ENCODE measurements at regions not wholly inside any gene's neighbourhood (a gene's known extent, or its start where the extent isn't known, plus 50 kb on each side); places are given as distances from the start of the nearest gene placed in this dataset.

GRCh38 chr2:157934684-157935377 is 58.7 kb upstream of the ACVR1 start:
- H3K9ac ChIP-seq (ENCODE audit: insufficient read depth in 1 of 2, low read length in 2 of 2) = no peak overlapping the region
- H3K27me3 ChIP-seq (ENCODE audit: control insufficient read depth in 3 of 3, insufficient read depth in 3 of 3, low read length in 2 of 3) = no peaks in the 10 kb centered on the region
- TF ChIP-seq CTCF (IDR thresholded peaks at IDR 0.05; ENCODE audit: control extremely low read depth, extremely low read depth) = no peak
- H3K4me1 ChIP-seq (ENCODE audit: control insufficient read depth in 5 of 5, insufficient read depth in 5 of 5, low read length in 5 of 5) = peaks cover 0 to 7% (median 0%) of the 10 kb centered on the region in 5 donors
- no peaks in the 10 kb centered on the region for H3K36me3 ChIP-seq (ENCODE audit: control insufficient read depth in 4 of 4, insufficient read depth in 4 of 4, low read length in 4 of 4)
- H3K4me3 ChIP-seq = no peak overlapping the region
- H3K9me3 ChIP-seq (ENCODE audit: control insufficient read depth in 4 of 4, insufficient read depth in 3 of 4, low read length in 3 of 4) = peaks cover 0 to 2% (median 0%) of the 10 kb centered on the region in 4 donors
- 68 to 83% methylated on average over 3 of the region's 3 CpGs for WGBS, 2 donors
- no peak overlapping the region for H3K27ac ChIP-seq (ENCODE audit: low read depth in 1 of 2, low read length in 1 of 2)
- no peak for DNase-seq
- ATAC-seq (ENCODE audit: insufficient read depth, low FRiP score) = no peak

- no peak for ATAC-seq (ENCODE audit: insufficient read depth, low FRiP score)
Observed at GRCh38 chr2:157933160-157933920, 57.2 kb upstream of the ACVR1 start.

GRCh38 chr2:157932480-157933159 is 56.5 kb upstream of the ACVR1 start:
- Histone ChIP-seq H3K27ac (ENCODE audit: low read depth in 1 of 2, low read length in 1 of 2) (no peak overlapping the region), H3K4me3 (no peak overlapping the region), H3K4me1 (ENCODE audit: control insufficient read depth in 5 of 5, insufficient read depth in 5 of 5, low read length in 5 of 5) (peaks cover 0 to 7% (median 0%) of the 10 kb centered on the region in 5 donors), H3K9ac (ENCODE audit: insufficient read depth in 1 of 2, low read length in 2 of 2) (no peak overlapping the region), H3K27me3 (ENCODE audit: control insufficient read depth in 3 of 3, insufficient read depth in 3 of 3, low read length in 2 of 3) (no peaks in the 10 kb centered on the region), H3K36me3 (ENCODE audit: control insufficient read depth in 4 of 4, insufficient read depth in 4 of 4, low read length in 4 of 4) (no peaks in the 10 kb centered on the region), H3K9me3 (ENCODE audit: control insufficient read depth in 4 of 4, insufficient read depth in 3 of 4, low read length in 3 of 4) (peaks cover 0 to 2% (median 0%) of the 10 kb centered on the region in 4 donors)
- TF ChIP-seq CTCF (IDR thresholded peaks at IDR 0.05; ENCODE audit: control extremely low read depth, extremely low read depth) = no peak
- ATAC-seq (ENCODE audit: insufficient read depth, low FRiP score) (no peak), DNase-seq (peak in 2 of 3 donors; percentile 11 to 16)
- WGBS, 2 donors = 65 to 76% methylated on average over 10 of the region's 10 CpGs

More at GRCh38 chr2:157933160-157933920, 57.2 kb upstream of the ACVR1 start:
- Histone ChIP-seq H3K4me3 (no peak overlapping the region), H3K9me3 (ENCODE audit: control insufficient read depth in 4 of 4, insufficient read depth in 3 of 4, low read length in 3 of 4) (peaks cover 0 to 2% (median 0%) of the 10 kb centered on the region in 4 donors), H3K9ac (ENCODE audit: insufficient read depth in 1 of 2, low read length in 2 of 2) (no peak overlapping the region), H3K27me3 (ENCODE audit: control insufficient read depth in 3 of 3, insufficient read depth in 3 of 3, low read length in 2 of 3) (no peaks in the 10 kb centered on the region), H3K4me1 (ENCODE audit: control insufficient read depth in 5 of 5, insufficient read depth in 5 of 5, low read length in 5 of 5) (peaks cover 0 to 7% (median 0%) of the 10 kb centered on the region in 5 donors), H3K36me3 (ENCODE audit: control insufficient read depth in 4 of 4, insufficient read depth in 4 of 4, low read length in 4 of 4) (no peaks in the 10 kb centered on the region), H3K27ac (ENCODE audit: low read depth in 1 of 2, low read length in 1 of 2) (no peak overlapping the region)
- DNase-seq = no peak
- WGBS, 2 donors = 84 to 88% methylated on average over 6 of the region's 6 CpGs
- TF ChIP-seq CTCF (IDR thresholded peaks at IDR 0.05; ENCODE audit: control extremely low read depth, extremely low read depth) = no peak
